H1 (cell line): ENCODE measurements at regions not wholly inside any gene's neighbourhood (a gene's known extent, or its start where the extent isn't known, plus 50 kb on each side); places are given as distances from the start of the nearest gene placed in this dataset.

Experiments
- CTCF ChIA-PET: fragments of 300-600 bp; sonication (Branson Sonifier 250); formaldehyde crosslinking; loops from one replicate; lab custom pipeline; 2021; ENCODE audit not compliant: partially characterized antibody; lab: Charles Lee
- POLR2A ChIA-PET: fragments of 300-600 bp; sonication (Branson Sonifier 250); formaldehyde crosslinking; loops from one replicate; lab custom pipeline; 2021; ENCODE audit warnings: inconsistent platforms; ENCODE audit not compliant: partially characterized antibody; lab: Charles Lee
- DNase-seq, 2 experiments: peaks; one replicate each; pipeline versions ENCODE4 v3.0.0 to v3.0.0-alpha.2; 2010 to 2022; ENCODE audit warnings: low spot score in 2 of 2, low read depth in 1 of 2, mixed read lengths in 1 of 2
- FAIRE-seq: peaks from 2 replicates; lab custom pipeline; 2011; peaks lifted over from hg19 to GRCh38; lab: Jason Lieb, UNC
- H2AFZ ChIP-seq: 2 replicates; pipeline ENCODE4 v1.8.1; 2012; ENCODE audit warnings: low read length, inconsistent platforms
- H2AK5ac ChIP-seq: 2 replicates; pipeline ENCODE4 v1.6.1; 2013; ENCODE audit warnings: low read depth, low read length
- H2BK120ac ChIP-seq: replicated peaks from 2 replicates; pipeline ENCODE3; 2013; ENCODE audit warnings: low read depth, low read length, inconsistent platforms
- H2BK12ac ChIP-seq: 2 replicates; pipeline ENCODE4 v1.6.1; 2013; ENCODE audit warnings: low read depth, low read length
- H2BK15ac ChIP-seq: 2 replicates; pipeline ENCODE4 v1.6.1; 2013; ENCODE audit warnings: low read length
- H2BK20ac ChIP-seq: 2 replicates; pipeline ENCODE4 v1.6.1; 2013; ENCODE audit warnings: low read length
- H2BK5ac ChIP-seq: 2 replicates; pipeline ENCODE4 v1.6.1; 2013; ENCODE audit warnings: low read depth, low read length
- H3K14ac ChIP-seq: 2 replicates; pipeline ENCODE4 v1.6.1; 2013; ENCODE audit warnings: inconsistent platforms; ENCODE audit not compliant: insufficient read length
- H3K18ac ChIP-seq: 2 replicates; pipeline ENCODE4 v1.6.1; 2013; ENCODE audit warnings: low read length; ENCODE audit errors: extremely low read depth
- H3K23ac ChIP-seq: 2 replicates; pipeline ENCODE4 v1.6.1; 2013; ENCODE audit warnings: inconsistent platforms; ENCODE audit not compliant: insufficient read length
- H3K23me2 ChIP-seq: 2 replicates; pipeline ENCODE4 v1.6.1; 2013; ENCODE audit warnings: low read depth, low read length
- H3K27ac ChIP-seq: 2 replicates; pipeline ENCODE4 v1.6.1; 2011; ENCODE audit warnings: low read depth, low read length, inconsistent platforms
- H3K27me3 ChIP-seq, 4 experiments: replicated peaks in 1 of 4; 1 replicate in 1 of 4; 2 replicates in 3 of 4; pipeline versions ENCODE4 v1.6.1 to v1.8.1; 2011 to 2013; ENCODE audit warnings: low read length in 3 of 4, mild to moderate bottlenecking in 3 of 4, inconsistent platforms in 2 of 4, mixed read lengths in 2 of 4, moderate library complexity in 1 of 4; ENCODE audit not compliant: control insufficient read depth in 3 of 4, insufficient read depth in 3 of 4; ENCODE audit errors: extremely low read depth in 1 of 4
- H3K36me3 ChIP-seq, 4 experiments: 2 replicates each; pipeline versions ENCODE4 v1.6.1 to v1.8.1; 2011 to 2013; ENCODE audit warnings: mild to moderate bottlenecking in 4 of 4, low read length in 3 of 4, moderate library complexity in 2 of 4, control low read depth in 1 of 4, inconsistent platforms in 1 of 4; ENCODE audit not compliant: insufficient read depth in 4 of 4, control insufficient read depth in 2 of 4
- H3K4ac ChIP-seq: replicated peaks from 2 replicates; pipeline ENCODE3; 2013; ENCODE audit warnings: low read length, low read depth, mixed read lengths, inconsistent platforms; ENCODE audit not compliant: insufficient read length
- H3K4me1 ChIP-seq, 4 experiments: replicated peaks in 1 of 4; 1 replicate in 1 of 4; 2 replicates in 3 of 4; pipeline versions ENCODE4 v1.6.1 to v1.8.1; 2011 to 2013; ENCODE audit warnings: low read length in 3 of 4, inconsistent platforms in 2 of 4, mixed read lengths in 1 of 4; ENCODE audit not compliant: insufficient read depth in 4 of 4, control insufficient read depth in 3 of 4
- H3K4me2 ChIP-seq, 2 experiments: 2 replicates each; pipeline versions ENCODE4 v1.6.1 to v1.8.1; 2011 to 2013; ENCODE audit warnings: low read depth in 2 of 2, low read length in 2 of 2, control low read depth in 1 of 2, inconsistent platforms in 1 of 2, mild to moderate bottlenecking in 1 of 2; ENCODE audit not compliant: insufficient read depth in 1 of 2
- H3K4me3 ChIP-seq, 4 experiments: fragments of 200-600, 300-600 bp in 1 of 4; sonication (generic), shearing (Covaris generic), sonication (Bioruptor Twin) in 1 of 4; 2 replicates each; pipeline versions ENCODE4 v1.5.1 to v1.8.1; 2011 to 2016; ENCODE audit warnings: low read length in 4 of 4, low read depth in 3 of 4, control low read depth in 2 of 4, inconsistent platforms in 2 of 4, mild to moderate bottlenecking in 2 of 4, mixed read lengths in 1 of 4, moderate library complexity in 1 of 4; ENCODE audit not compliant: insufficient read depth in 2 of 4; ENCODE audit errors: extremely low read depth in 1 of 4
- H3K56ac ChIP-seq: replicated peaks from 2 replicates; pipeline ENCODE3; 2013; ENCODE audit warnings: low read depth, mild to moderate bottlenecking, mixed read lengths, low read length, inconsistent platforms; ENCODE audit not compliant: insufficient read length
- H3K79me1 ChIP-seq: 2 replicates; pipeline ENCODE4 v1.6.1; 2013; ENCODE audit warnings: low read depth, low read length, control low read depth
- H3K79me2 ChIP-seq, 2 experiments: 2 replicates each; pipeline versions ENCODE4 v1.6.1 to v1.8.1; 2012 to 2013; ENCODE audit warnings: low read length in 2 of 2, mild to moderate bottlenecking in 2 of 2, inconsistent platforms in 1 of 2; ENCODE audit not compliant: insufficient read depth in 2 of 2, control insufficient read depth in 1 of 2
- H3K9ac ChIP-seq, 4 experiments: replicated peaks in 1 of 4; 1 replicate in 1 of 4; 2 replicates in 3 of 4; pipeline versions ENCODE4 v1.6.1 to v1.8.1; 2011 to 2013; ENCODE audit warnings: low read depth in 3 of 4, low read length in 3 of 4, control low read depth in 2 of 4, mild to moderate bottlenecking in 2 of 4, moderate library complexity in 2 of 4, inconsistent platforms in 1 of 4; ENCODE audit errors: extremely low read depth in 1 of 4
- H3K9me3 ChIP-seq, 2 experiments: 2 replicates each; pipeline versions ENCODE4 v1.6.1 to v1.8.1; 2012 to 2013; ENCODE audit warnings: mild to moderate bottlenecking in 2 of 2, moderate library complexity in 2 of 2, control low read depth in 1 of 2, inconsistent platforms in 1 of 2, low read depth in 1 of 2, low read length in 1 of 2, mixed read lengths in 1 of 2; ENCODE audit not compliant: insufficient read depth in 2 of 2
- H4K20me1 ChIP-seq, 2 experiments: replicated peaks in 1 of 2; 2 replicates each; pipeline versions ENCODE3 to v1.8.1; 2011 to 2013; ENCODE audit warnings: inconsistent platforms in 2 of 2, low read length in 2 of 2, mild to moderate bottlenecking in 1 of 2; ENCODE audit not compliant: insufficient read depth in 2 of 2, control insufficient read depth in 1 of 2
- H4K5ac ChIP-seq: 2 replicates; pipeline ENCODE4 v1.6.1; 2013; ENCODE audit warnings: low read length, low read depth, mixed read lengths, inconsistent platforms; ENCODE audit not compliant: insufficient read length
- H4K8ac ChIP-seq: 2 replicates; pipeline ENCODE4 v1.8.0; 2013; ENCODE audit warnings: mild to moderate bottlenecking, moderate library complexity, low read length, inconsistent platforms; ENCODE audit not compliant: insufficient read depth; ENCODE audit errors: extremely low read depth
- H4K91ac ChIP-seq: replicated peaks from 2 replicates; pipeline ENCODE3; 2013; ENCODE audit warnings: low read length, mixed read lengths, inconsistent platforms; ENCODE audit not compliant: insufficient read length
- CHD1 ChIP-seq: IDR thresholded peaks from 2 replicates; pipeline ENCODE4 v1.6.1; 2012; ENCODE audit warnings: low read depth, low read length, improper control_type of control experiment
- SP1 ChIP-seq: IDR thresholded peaks from 2 replicates; pipeline ENCODE4 v1.6.1; 2011; ENCODE audit warnings: low read depth, low read length
- WGBS, 2 experiments: shearing (Covaris generic) in 1 of 2; methylation state at CpG; one replicate each; pipeline versions ENCODE4 v1.1.6 to v1.1.7; 2013 to 2015; ENCODE audit warnings: low lambda C conversion rate in 2 of 2, mixed read lengths in 2 of 2, inconsistent platforms in 1 of 2, low coverage in 1 of 2, missing lambda C conversion rate in 1 of 2; ENCODE audit not compliant: insufficient replicate concordance in 2 of 2, insufficient coverage in 1 of 2, insufficient read length in 1 of 2; ENCODE audit errors: extremely low coverage in 1 of 2, missing lambda C conversion rate in 1 of 2; 5-methylcytosine and 5-hydroxymethylcytosine counted together

DNA sequence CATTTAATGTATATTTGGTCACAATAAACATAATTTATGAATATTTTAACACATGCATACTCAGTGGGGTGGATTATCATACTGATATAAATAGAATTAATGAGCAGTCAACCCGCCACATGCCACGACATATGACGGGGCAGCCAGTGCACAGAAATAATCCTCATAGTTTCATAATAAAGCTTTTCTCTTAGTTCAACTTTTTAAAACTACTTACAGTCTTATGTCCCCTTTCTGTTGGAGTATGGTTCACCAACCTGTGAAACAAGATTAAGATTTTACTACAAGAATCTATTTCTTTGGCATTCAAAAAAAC, 75.6 kb upstream of the ETAA1 start:
- Histone ChIP-seq H3K4me2 (peak overlapping the region in 1 of 2 experiments; percentile 15; a peak in 1 of 4 replicates), H3K9me3 (no peaks in the 10 kb centered on the region), H3K23me2 (no peaks in the 10 kb centered on the region; the same call in 1 of the 2 replicates), H2BK15ac (no peak overlapping the region), H3K4me1 (peaks cover 0 to 19% (median 7%) of the 10 kb centered on the region in 4 experiments; a peak in 5 of 7 replicates), H3K14ac (no peak overlapping the region), H4K5ac (no peak overlapping the region), H2BK12ac (no peak overlapping the region), H4K20me1 (no peaks in the 10 kb centered on the region), H3K36me3 (no peaks in the 10 kb centered on the region), H3K27me3 (no peaks in the 10 kb centered on the region), H2BK5ac (no peak overlapping the region), H2BK120ac (no peak overlapping the region), H3K9ac (no peak overlapping the region), H3K18ac (no peak overlapping the region), H3K56ac (no peak overlapping the region), H4K8ac (no peak overlapping the region), H3K79me2 (no peaks in the 10 kb centered on the region), H3K27ac (no peak overlapping the region), H2BK20ac (no peak overlapping the region), H2AFZ (no peak overlapping the region), H3K79me1 (no peaks in the 10 kb centered on the region), H3K23ac (no peak overlapping the region), H3K4ac (no peak overlapping the region), H2AK5ac (no peak overlapping the region), H3K4me3 (no peak overlapping the region; a peak in 1 of 8 replicates), H4K91ac (no peak overlapping the region)
- ChIA-PET CTCF (interaction anchor here (1.1 kb wide), 1 partner anchor 12 kb away, joined by 3 read pairs; no protein-coding TSS in a partner anchor), POLR2A (interaction anchor here (0.9 to 2.4 kb wide), 2 partner anchors 9 to 16 kb away, joined by 3 to 13 read pairs; no protein-coding TSS in a partner anchor)
- DNase-seq (no peak), FAIRE-seq (no peak)
- 87% methylated on average over 3 of the region's 3 CpGs; no CpG with 5 or more reads in 1 of the 2 experiments for WGBS, 2 experiments
- TF ChIP-seq CHD1: no peak
- TF ChIP-seq SP1: no peak
